UCSD-AML1 (cell line): ENCODE measurements at regions not wholly inside any gene's neighbourhood (a gene's known extent, or its start where the extent isn't known, plus 50 kb on each side); places are given as distances from the start of the nearest gene placed in this dataset.
"Not testable (repeated sequence)": the region's sequence is repeated elsewhere in the genome, so short reads cannot be mapped to it uniquely, and the experiment has no call there.

Experiments
- DNase-seq: peaks from one replicate; lab custom pipeline; 2025; ENCODE audit not compliant: unreplicated experiment; lab: John Stamatoyannopoulos, UW

- no peak for DNase-seq
Measured at GRCh38 chr10:4639960-4640359, 186.0 kb upstream of the AKR1E2 start.

GRCh38 chr10:4638099-4638498 lies 187.9 kb upstream of the AKR1E2 start:
- DNase-seq: no peak

GRCh38 chr10:4637657-4638056 lies 188.3 kb upstream of the AKR1E2 start:
- no peak for DNase-seq

- DNase-seq: no peak
Measured at GRCh38 chr10:4635883-4636282, 190.1 kb upstream of the AKR1E2 start.

- DNase-seq: no peak
Measured at GRCh38 chr10:4635388-4635787, 190.6 kb upstream of the AKR1E2 start.

GRCh38 chr10:4633776-4634175 lies 192.2 kb upstream of the AKR1E2 start:
- no peak for DNase-seq

- no peak for DNase-seq
Measured at GRCh38 chr10:4633186-4633585, 192.8 kb upstream of the AKR1E2 start.

- DNase-seq: no peak
Measured at GRCh38 chr10:4632757-4633156, 193.2 kb upstream of the AKR1E2 start.

- no peak for DNase-seq
Measured at GRCh38 chr10:4626919-4627318, 199.1 kb upstream of the AKR1E2 start.

GRCh38 chr10:4623757-4624420 lies 202.1 kb upstream of the AKR1E2 start:
- DNase-seq: no peak

GRCh38 chr10:4623200-4623599 lies 202.8 kb upstream of the AKR1E2 start:
- no peak for DNase-seq

GRCh38 chr10:4622384-4622783 lies 203.6 kb upstream of the AKR1E2 start:
- no peak for DNase-seq

GRCh38 chr10:4617589-4617988 lies 208.4 kb upstream of the AKR1E2 start:
- no peak for DNase-seq

- no peak for DNase-seq
Measured at GRCh38 chr10:4615042-4615441, 211.0 kb upstream of the AKR1E2 start.

GRCh38 chr10:4609251-4609650 lies 216.8 kb upstream of the AKR1E2 start:
- no peak for DNase-seq

GRCh38 chr10:4607681-4608080 lies 218.3 kb upstream of the AKR1E2 start:
- DNase-seq: no peak

GRCh38 chr10:4606856-4607636 lies 219.0 kb upstream of the AKR1E2 start:
- DNase-seq: no peak

- DNase-seq: no peak
Measured at GRCh38 chr10:4602764-4603491, 223.1 kb upstream of the AKR1E2 start.

- no peak for DNase-seq
Measured at GRCh38 chr10:4599471-4599870, 226.5 kb upstream of the AKR1E2 start.

- DNase-seq: not testable (repeated sequence)
Measured at GRCh38 chr10:4597898-4598297, 228.1 kb upstream of the AKR1E2 start.

GRCh38 chr10:4596951-4597350 lies 229.1 kb upstream of the AKR1E2 start:
- DNase-seq: no peak

GRCh38 chr10:4595719-4596319 lies 230.2 kb upstream of the AKR1E2 start:
- DNase-seq: no peak
